Activated T-helper 2 cell treated with anti-CD3 and anti-CD28 coated beads, Interferon-gamma antibody, Interleukin-2, Interleukin-4, amounts not matched to agents 10 μg/mL and 5 μg/mL and 100 μg/mL, durations not matched to agents 14 hours and 24 hours and 36 hours (primary cell): ENCODE measurements at regions not wholly inside any gene's neighbourhood (a gene's known extent, or its start where the extent isn't known, plus 50 kb on each side); places are given as distances from the start of the nearest gene placed in this dataset.

Source experiments
- DNase-seq: peaks from one replicate; pipeline ENCODE4 v3.0.0; 2021; ENCODE audit warnings: low spot score
- H3K27ac Mint-ChIP-seq: one replicate; pipeline ENCODE4 v1.8.0; 2021; ENCODE audit warnings: mixed read lengths
- H3K27me3 Mint-ChIP-seq: one replicate; pipeline ENCODE4 v1.8.0; 2021; ENCODE audit warnings: low read depth, mixed read lengths
- H3K36me3 Mint-ChIP-seq: one replicate; pipeline ENCODE4 v1.8.0; 2021; ENCODE audit warnings: low read depth, mixed read lengths
- H3K4me1 Mint-ChIP-seq: one replicate; pipeline ENCODE4 v1.8.0; 2021; ENCODE audit warnings: low read depth, mixed read lengths
- H3K4me3 Mint-ChIP-seq: one replicate; pipeline ENCODE4 v1.8.0; 2021; ENCODE audit warnings: low read depth, mild to moderate bottlenecking, moderate library complexity, mixed read lengths
- H3K9me3 Mint-ChIP-seq: one replicate; pipeline ENCODE4 v1.8.0; 2021; ENCODE audit warnings: mixed read lengths
- intact Hi-C: fragments of 100-400 bp; cut with micrococcal nuclease; formaldehyde crosslinking; loops from one replicate; pipeline ENCODE4 v1.15.1; 2023

DNA sequence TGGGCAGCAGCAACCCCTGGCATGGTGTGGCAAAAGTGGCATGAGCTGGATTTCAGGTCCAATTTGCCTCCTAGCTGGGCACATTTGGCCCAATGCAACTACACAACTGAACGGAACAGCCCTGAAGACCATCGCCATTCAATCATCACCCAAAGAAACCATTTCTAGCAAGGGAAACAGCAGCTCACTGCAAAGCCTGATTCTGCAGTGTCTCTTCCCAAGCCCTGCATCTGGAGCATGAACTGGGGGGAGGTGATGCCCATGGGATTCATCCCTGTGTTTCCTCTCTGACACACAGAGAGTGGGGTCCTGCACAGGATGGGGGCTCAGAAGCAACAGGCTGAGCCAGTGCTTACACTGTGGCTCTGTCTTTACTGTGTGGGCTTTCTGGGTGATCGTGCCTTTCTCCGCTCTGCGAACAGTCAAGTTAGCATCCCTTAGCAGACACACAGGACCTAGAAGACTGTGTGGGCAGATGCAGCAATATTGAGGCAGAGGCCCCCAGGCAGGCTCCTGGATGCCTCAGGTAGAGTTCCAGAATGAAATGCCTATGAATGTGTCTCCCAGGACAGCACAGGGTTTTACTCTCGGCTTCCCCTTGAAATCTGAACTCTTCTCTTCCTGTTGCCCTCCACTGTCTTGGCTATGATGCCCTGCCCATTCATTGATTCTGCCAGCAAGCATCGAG, 91.1 kb upstream of the ALDH1A3 start:
- no peaks in the 10 kb centered on the region for H3K4me1 Mint-ChIP-seq
- intact Hi-C loops: no loop called here
- no peaks in the 10 kb centered on the region for H3K9me3 Mint-ChIP-seq
- no peak overlapping the region for H3K27ac Mint-ChIP-seq
- peaks cover 2% of the 10 kb centered on the region for H3K27me3 Mint-ChIP-seq
- DNase-seq: no peak
- no peak overlapping the region for H3K4me3 Mint-ChIP-seq
- no peaks in the 10 kb centered on the region for H3K36me3 Mint-ChIP-seq

DNA sequence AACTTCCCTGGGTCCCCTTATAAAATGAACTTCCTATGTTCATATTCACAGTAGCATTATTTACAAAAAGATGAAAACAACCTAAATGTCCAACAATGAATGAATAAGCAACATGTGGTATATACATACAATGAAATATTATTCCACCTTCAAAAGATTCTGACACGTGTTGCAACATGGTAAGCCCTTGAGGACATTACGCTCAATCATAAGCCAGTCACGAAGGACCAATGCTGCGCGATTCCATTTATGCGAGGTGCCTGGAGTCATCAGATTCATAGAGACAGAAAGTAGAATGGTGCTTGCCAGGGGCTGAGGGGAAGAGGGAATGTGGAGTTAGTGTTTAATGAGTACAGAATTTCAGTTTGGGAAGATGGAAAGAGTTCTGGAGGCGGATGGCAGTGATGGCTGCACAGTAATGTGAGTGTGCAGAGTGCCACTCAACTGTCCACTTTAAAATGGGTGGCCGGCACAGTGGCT, 88.8 kb upstream of the ALDH1A3 start:
- no peak for DNase-seq
- intact Hi-C loops: no loop called here

DNA sequence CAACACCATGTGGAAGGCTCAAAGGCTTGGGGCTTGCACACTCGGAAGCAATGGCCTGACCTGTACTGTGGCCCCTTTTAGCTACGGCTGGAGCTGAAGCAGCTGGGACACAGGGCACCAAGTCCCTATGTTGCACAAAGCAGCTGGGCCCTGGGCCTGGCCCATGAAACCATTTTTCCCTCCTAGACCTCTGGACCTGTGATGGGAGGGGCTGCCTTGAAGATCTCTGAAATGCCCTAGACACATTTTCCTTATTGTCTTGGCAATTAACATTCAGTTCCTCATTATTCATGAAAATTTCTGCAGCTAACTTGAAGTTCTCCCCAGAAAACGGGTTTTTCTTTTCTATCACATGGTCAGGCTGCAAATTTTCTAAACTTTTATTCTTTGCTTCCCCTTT, 85.6 kb upstream of the ALDH1A3 start:
- no peaks in the 10 kb centered on the region for H3K4me1 Mint-ChIP-seq
- DNase-seq: no peak
- H3K27ac Mint-ChIP-seq: no peak overlapping the region
- no peak overlapping the region for H3K4me3 Mint-ChIP-seq
- no peaks in the 10 kb centered on the region for H3K36me3 Mint-ChIP-seq
- intact Hi-C loops: no loop called here
- no peaks in the 10 kb centered on the region for H3K9me3 Mint-ChIP-seq
- peaks cover 7% of the 10 kb centered on the region for H3K27me3 Mint-ChIP-seq

More for the DNA sequence above, 88.8 kb upstream of the ALDH1A3 start:
- no peaks in the 10 kb centered on the region for H3K4me1 Mint-ChIP-seq
- H3K27me3 Mint-ChIP-seq: peaks cover 2% of the 10 kb centered on the region
- no peak overlapping the region for H3K27ac Mint-ChIP-seq
- H3K36me3 Mint-ChIP-seq: no peaks in the 10 kb centered on the region
- no peak overlapping the region for H3K4me3 Mint-ChIP-seq
- no peaks in the 10 kb centered on the region for H3K9me3 Mint-ChIP-seq

DNA sequence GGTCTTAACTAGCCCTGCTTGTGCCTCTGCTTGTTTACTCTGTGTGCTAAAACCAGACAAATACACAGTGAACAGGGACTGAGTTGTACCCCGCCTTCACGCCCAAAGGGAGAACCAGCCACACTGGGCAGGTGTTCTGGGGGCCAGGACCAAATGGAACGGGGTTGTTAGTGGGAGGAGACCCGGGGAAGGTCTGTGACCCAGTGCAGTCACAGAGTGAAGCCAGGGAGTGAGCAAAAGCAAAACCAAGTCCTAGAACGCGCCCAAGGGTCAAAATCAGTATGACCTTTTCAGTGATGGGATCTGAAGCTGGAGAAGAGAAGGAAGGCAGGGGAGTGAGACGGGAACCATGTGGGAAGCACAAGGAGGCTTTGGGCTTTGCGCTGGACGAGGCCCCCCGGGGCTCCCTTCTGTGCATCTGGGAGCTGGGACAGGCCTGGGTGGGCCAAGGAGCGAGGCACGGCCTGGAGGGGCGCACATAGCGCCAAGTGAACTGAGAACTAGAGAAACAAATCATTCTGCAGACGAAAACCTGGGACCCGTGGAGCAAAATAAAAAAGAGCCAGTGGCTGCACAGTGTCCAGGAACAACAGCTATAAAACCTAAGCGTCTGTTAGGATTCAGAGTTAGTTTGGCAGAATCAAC, 78.3 kb upstream of the ALDH1A3 start:
- Mint-ChIP-seq H3K4me3 (no peak overlapping the region), H3K27me3 (peaks cover 6% of the 10 kb centered on the region), H3K9me3 (peaks cover 2% of the 10 kb centered on the region), H3K27ac (no peak overlapping the region), H3K4me1 (peaks cover 1% of the 10 kb centered on the region), H3K36me3 (no peaks in the 10 kb centered on the region)
- DNase-seq: no peak
- intact Hi-C loops: no loop called here

DNA sequence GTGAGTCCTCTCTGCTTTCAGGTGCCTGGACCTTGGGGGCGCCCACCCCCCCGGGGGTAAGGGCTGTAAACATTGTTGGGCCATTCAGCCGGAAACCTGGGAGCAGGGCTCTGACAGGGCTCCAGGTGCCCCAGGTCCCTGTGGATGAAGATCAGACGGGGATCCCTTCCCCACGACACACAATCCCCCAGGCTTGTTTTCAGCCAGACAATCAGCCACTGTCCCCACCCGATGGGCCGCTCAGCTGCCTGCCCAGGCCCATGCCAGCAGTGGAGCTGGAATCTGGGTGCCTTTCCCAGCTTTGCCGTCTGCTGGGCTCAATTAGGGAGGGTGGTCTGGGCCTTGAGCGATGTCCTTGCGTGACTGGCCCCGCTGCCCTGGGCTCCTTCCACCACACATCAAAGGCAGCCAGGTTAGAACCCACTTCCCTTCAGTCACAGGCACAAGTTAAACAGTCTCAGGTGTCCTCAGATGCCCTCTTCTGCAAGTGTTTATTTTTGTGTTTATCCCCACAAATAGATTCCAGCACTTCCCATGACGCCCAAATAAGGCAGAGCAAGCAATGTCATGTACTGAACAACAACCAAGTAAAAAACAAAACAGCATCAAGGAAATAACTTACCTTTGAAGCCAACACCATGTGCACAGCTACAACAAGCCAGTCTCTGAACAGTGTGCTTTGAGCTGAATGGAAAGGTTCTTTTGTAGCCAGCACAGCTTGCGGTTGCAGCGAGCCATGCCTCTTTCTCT, 77.0 kb upstream of the ALDH1A3 start:
- no peak for DNase-seq
- Mint-ChIP-seq H3K4me1 (peaks cover 2% of the 10 kb centered on the region), H3K9me3 (peaks cover 4% of the 10 kb centered on the region), H3K27me3 (peaks cover 4% of the 10 kb centered on the region), H3K36me3 (no peaks in the 10 kb centered on the region), H3K27ac (no peak overlapping the region), H3K4me3 (no peak overlapping the region)
- intact Hi-C loops: no loop called here

DNA sequence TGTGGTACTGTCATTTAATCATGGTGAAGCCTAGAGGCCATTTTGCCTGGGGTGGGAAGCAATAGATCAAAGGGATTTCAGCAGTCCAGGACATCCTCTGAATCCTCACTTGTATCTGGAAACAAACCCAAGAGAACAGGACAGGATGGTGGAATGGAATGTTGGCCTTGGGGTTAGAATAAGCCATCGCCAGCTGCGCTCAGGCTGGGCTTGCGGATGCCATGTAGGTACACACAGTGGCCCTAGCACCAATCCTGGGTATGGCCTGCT, 76.5 kb upstream of the ALDH1A3 start:
- Mint-ChIP-seq H3K9me3 (peaks cover 4% of the 10 kb centered on the region), H3K4me3 (no peak overlapping the region), H3K27me3 (peaks cover 2% of the 10 kb centered on the region), H3K36me3 (no peaks in the 10 kb centered on the region), H3K4me1 (peaks cover 2% of the 10 kb centered on the region), H3K27ac (no peak overlapping the region)
- intact Hi-C loops: no loop called here
- DNase-seq: no peak

DNA sequence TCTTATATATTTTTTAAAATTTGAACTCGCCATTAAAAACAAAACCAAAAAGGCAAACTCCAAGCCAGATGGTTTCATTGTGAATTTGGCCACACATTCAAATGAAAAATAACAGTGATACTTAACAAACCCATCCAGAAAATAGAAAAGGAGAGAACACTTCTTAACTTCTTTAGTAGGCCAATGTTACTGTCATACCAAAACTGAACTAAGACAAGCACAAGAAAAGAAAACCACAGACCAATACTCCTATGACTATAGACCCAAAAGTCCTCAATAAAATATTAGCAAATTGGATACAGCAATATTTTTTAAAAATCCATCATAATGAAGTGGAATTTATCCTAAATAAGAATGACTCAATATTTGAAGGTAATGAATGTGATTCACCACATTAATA, 73.5 kb upstream of the ALDH1A3 start:
- Mint-ChIP-seq H3K9me3 (peaks cover 12% of the 10 kb centered on the region), H3K4me1 (peaks cover 2% of the 10 kb centered on the region), H3K27ac (no peak overlapping the region), H3K4me3 (no peak overlapping the region), H3K27me3 (peaks cover 2% of the 10 kb centered on the region), H3K36me3 (no peaks in the 10 kb centered on the region)
- DNase-seq: no peak
- intact Hi-C loops: no loop called here

DNA sequence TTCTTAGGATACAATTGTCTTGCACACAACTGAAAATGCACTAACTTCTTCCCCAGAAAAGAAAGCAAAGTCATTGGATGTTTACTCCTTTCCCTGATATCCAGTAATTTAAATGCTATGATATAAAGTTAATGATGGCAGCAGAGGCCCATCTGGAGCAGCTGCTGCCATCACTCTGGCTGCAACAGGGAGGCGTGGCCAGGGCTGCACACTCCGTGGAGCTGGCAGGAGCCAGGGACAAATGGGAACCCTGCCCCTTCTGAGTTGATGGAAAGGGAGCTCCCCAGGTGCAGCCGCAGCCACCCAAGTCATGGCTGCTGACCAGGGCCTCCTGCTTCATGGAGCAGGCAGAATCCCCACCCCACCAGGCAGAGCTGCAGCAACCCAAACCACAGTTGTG, 72.6 kb upstream of the ALDH1A3 start:
- Mint-ChIP-seq H3K27me3 (peaks cover 2% of the 10 kb centered on the region), H3K9me3 (peaks cover 12% of the 10 kb centered on the region), H3K36me3 (no peaks in the 10 kb centered on the region), H3K27ac (no peak overlapping the region), H3K4me1 (peaks cover 2% of the 10 kb centered on the region), H3K4me3 (no peak overlapping the region)
- intact Hi-C loops: no loop called here
- DNase-seq: no peak

DNA sequence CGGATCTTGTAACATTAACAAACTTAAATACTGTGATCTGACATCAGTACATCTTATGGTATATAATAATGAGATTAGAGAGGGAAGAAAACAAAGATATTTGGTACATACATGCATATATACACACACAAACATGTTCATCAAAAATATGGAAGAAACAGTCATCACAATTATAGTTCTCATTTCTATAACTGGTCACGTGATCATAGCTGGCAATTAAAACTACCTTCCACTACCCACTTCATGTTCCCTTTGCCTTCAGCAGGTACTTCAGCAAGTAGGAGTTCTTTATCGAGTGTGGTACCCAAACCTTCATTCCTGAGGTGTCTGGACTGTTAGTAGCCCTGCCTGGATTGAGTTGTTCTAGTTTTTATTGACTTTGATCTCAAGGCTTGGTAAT, 70.9 kb upstream of the ALDH1A3 start:
- peaks cover 2% of the 10 kb centered on the region for H3K27me3 Mint-ChIP-seq
- intact Hi-C loops: no loop called here
- no peak for DNase-seq

DNA sequence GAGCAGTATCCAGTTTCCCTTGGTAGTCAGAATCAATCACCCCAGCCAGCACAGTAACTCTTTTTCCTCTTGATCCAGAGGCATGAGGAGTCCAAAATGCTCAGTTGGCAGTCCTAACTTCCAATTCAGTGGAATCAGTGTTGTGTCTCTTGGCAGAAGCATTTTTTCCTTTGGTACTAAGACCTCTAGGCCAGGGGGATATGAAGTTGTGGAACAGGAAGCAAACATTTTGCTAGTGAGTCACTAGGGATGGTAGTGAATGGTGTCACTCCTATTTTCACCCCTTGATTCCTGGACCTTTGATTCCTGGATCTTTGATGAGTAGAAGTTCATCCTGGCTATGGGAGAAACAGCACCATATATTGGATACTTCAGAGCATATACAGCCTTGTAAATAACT, 70.5 kb upstream of the ALDH1A3 start:
- intact Hi-C loops: no loop called here
- peaks cover 12% of the 10 kb centered on the region for H3K9me3 Mint-ChIP-seq
- peaks cover 2% of the 10 kb centered on the region for H3K4me1 Mint-ChIP-seq
- peaks cover 2% of the 10 kb centered on the region for H3K27me3 Mint-ChIP-seq
- DNase-seq: no peak
- no peak overlapping the region for H3K4me3 Mint-ChIP-seq
- H3K27ac Mint-ChIP-seq: no peak overlapping the region
- no peaks in the 10 kb centered on the region for H3K36me3 Mint-ChIP-seq

More for the DNA sequence above, 70.9 kb upstream of the ALDH1A3 start:
- Mint-ChIP-seq H3K36me3 (no peaks in the 10 kb centered on the region), H3K27ac (no peak overlapping the region), H3K4me3 (no peak overlapping the region), H3K9me3 (peaks cover 12% of the 10 kb centered on the region), H3K4me1 (peaks cover 2% of the 10 kb centered on the region)

DNA sequence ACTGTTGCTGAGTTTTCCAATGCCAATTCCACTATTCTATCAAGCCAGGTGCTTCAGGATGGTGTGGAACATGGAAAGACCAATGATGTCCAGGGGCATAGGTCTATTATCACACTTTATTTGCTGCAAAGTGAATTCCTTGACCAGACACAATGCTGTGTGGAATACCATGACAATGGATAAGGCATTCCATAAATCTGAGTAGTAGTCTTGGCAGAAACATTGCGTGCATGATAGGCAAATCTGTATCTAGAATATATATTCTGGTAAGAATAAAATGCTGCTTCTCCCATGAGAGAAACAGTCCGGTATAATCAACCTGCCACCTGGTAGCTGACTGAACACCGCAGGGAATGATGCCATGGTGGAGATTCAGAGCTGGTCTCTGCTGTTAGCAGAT, 70.0 kb upstream of the ALDH1A3 start:
- no peak overlapping the region for H3K27ac Mint-ChIP-seq
- H3K36me3 Mint-ChIP-seq: no peaks in the 10 kb centered on the region
- H3K4me1 Mint-ChIP-seq: peaks cover 2% of the 10 kb centered on the region
- DNase-seq: no peak
- intact Hi-C loops: no loop called here
- peaks cover 12% of the 10 kb centered on the region for H3K9me3 Mint-ChIP-seq
- peaks cover 1% of the 10 kb centered on the region for H3K27me3 Mint-ChIP-seq
- H3K4me3 Mint-ChIP-seq: no peak overlapping the region

DNA sequence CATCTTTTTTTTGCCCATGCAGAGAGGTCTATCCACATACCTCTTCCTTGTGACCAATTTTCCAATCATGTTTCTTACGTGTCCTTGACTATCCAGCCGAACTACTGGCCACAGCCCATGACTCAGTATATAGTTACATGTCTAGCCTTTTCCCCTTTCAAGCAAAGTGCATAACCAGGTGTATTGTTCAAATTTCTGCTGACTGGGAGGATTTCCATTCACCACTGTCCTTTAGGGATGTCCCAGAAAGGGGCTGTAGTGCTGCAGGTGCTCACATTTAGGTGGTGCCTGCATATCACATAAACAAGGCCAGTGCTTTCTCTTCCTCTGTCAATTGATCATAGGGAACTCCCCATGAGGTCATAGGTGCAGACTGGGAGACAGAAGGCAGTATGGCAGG, 69.4 kb upstream of the ALDH1A3 start:
- Mint-ChIP-seq H3K27me3 (no peaks in the 10 kb centered on the region), H3K27ac (no peak overlapping the region), H3K9me3 (peaks cover 12% of the 10 kb centered on the region), H3K36me3 (no peaks in the 10 kb centered on the region), H3K4me1 (peaks cover 2% of the 10 kb centered on the region), H3K4me3 (no peak overlapping the region)
- intact Hi-C loops: no loop called here
- DNase-seq: no peak

DNA sequence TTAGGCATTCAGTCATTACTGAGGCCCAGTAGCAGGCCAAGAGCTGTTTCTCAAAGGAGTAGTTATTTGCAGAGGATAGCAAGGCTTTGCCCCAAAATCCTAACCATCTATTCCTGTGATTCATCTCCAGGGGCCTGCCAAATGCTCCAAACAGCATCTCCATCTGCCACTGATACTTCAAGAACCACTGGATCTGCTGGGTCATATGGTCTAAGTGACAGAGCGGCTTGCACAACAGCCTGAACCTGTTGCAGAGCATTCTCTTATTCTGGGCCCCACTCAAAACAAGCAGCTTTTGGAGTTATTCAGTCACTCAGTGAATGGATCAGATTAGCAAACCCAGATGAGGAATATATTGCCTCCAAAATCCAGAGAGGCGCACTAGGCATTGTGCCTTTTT, 68.8 kb upstream of the ALDH1A3 start:
- H3K36me3 Mint-ChIP-seq: no peaks in the 10 kb centered on the region
- no peak for DNase-seq
- H3K4me3 Mint-ChIP-seq: no peak overlapping the region
- intact Hi-C loops: no loop called here
- H3K4me1 Mint-ChIP-seq: peaks cover 2% of the 10 kb centered on the region
- H3K27ac Mint-ChIP-seq: no peak overlapping the region
- H3K9me3 Mint-ChIP-seq: peaks cover 15% of the 10 kb centered on the region
- H3K27me3 Mint-ChIP-seq: no peaks in the 10 kb centered on the region
